ENCODE measurements at regions not wholly inside any gene's neighbourhood (a gene's known extent, or its start where the extent isn't known, plus 50 kb on each side); places are given as distances from the start of the nearest gene placed in this dataset.

- no peak for TF ChIP-seq CTCF (IDR thresholded peaks at IDR 0.05; ENCODE audit: low read length)
- TF ChIP-seq EZH2phosphoT487 (IDR thresholded peaks at IDR 0.05; ENCODE audit: low read length), result no peak
- TF ChIP-seq EZH2 (optimal IDR thresholded peaks at IDR 0.05; ENCODE audit: low read depth, low read length), result no peak
These were observed 117.6 kb upstream of the CTTNBP2 start for GRCh38 chr7:117990834-117991233.

All from MM.1S (cell line).